HG03159 (cell line): ENCODE measurements at regions not wholly inside any gene's neighbourhood (a gene's known extent, or its start where the extent isn't known, plus 50 kb on each side); places are given as distances from the start of the nearest gene placed in this dataset.

Source experiments
- ATAC-seq: cut with Tn5 transposase; IDR thresholded peaks from one replicate; pipeline ENCODE4 v1.9.1; 2021; ENCODE audit warnings: mild to moderate bottlenecking, moderate library complexity; ENCODE audit not compliant: unreplicated experiment

DNA sequence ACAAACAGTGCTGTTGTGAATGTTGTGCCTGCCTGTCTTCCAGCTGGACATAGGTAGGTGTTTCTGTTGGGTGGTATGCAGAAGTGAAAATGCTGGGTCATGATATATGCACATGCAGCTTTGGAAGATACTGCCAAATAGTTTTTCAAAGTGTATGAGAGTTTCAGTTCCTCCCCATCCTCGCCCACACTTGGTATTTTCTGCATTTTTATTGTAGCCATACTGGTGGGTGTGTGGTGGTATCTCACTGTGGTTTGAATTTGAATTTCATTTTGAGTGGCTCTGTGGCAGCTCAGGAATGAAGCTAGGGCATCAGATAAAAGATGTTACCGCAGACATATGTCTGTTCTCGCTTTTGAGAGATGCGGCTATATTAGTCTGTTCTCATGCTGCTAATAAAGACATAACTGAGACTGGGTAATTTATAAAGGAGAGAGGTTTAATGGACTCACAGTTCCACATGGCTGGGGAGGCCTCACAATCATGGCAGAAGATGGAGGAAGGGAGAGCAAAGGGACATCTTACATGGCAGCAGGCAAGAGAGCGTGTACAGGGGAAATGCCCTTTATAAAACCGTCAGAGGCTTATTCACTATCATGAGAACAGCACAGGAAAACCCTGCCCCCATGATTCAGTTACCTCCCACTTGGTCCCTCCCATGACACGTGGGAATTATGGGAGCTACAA is 183.1 kb downstream of the CAND1 start:
- peak; percentile 54 for ATAC-seq

DNA sequence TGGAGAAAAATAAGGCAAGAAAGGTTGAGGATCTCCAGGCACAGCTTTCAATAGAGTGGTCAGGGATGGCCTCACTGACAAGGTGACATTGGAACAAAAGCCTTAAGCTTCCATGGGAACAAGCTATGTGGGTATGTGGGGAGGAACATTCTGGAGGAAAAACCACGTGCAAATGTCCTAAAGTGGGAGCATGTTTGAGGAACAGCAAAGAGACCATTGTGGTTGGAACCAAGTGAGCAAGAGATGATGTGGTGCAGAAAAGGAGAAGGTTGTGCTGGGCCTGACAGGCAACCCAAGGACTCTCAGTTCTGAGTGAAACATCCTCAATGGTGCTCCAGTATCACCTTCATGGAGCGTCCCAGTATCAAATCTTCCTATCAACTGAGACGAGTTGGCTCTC is 184.0 kb downstream of the CAND1 start:
- ATAC-seq = no peak

DNA sequence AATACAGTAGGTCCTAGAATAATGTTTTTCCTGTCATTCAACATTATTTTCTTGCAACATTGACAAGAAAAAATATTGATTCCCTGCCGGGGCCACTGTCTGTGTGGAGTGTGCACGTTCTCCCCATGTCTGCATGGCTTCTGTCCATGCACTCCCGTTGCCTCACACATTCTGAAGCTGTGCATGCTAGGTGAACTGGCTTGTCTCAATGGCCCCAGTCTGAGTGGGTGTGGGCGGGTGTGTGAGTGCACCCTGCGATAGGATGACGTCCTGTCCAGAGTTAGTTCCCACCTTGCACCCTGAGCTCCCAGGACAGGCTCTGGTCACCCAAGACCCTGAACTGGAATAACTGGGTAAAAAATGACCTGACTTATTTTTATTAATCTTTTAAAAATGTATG is 186.1 kb downstream of the CAND1 start:
- ATAC-seq = no peak

DNA sequence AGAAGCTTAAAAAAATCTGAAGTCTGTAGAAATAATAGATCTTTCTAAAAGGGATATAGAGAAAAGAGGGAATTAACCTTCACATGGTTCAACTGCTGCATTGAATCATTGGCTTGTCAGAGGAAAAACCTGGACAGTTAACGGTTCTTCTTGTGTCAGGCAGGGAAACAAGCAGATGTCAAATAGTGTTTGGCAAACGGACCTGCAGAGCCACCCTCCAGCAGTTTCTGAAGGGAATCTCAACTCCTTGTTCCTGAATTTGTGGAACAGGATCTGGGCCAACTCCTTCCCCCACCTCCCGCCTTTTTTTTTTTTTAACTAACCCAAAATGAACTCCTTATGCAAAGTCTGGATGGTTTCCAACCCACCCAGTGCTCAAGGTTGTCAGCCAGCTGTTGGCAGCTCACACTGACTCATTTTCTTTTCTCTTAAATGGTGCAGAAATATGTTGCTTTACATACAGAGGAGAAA is 187.3 kb downstream of the CAND1 start:
- no peak for ATAC-seq

DNA sequence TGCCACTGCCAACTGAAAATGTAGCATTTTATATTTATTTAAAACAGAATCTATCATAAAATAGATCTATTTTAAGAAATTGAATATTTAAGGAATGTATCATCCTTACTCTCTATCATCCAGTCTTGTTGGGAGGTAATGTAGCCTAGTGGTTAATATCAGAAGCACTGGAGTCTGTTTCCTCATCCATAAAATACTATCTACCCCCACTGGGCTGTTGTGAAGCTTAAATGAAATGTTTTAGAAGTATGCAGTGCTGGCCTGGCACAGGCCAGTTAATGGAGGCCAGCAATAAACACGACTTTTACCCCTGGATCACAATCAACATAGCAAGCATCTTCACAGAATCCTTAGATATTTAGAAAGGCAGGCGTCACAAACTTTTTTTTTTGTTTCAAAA is 188.0 kb downstream of the CAND1 start:
- no peak for ATAC-seq

DNA sequence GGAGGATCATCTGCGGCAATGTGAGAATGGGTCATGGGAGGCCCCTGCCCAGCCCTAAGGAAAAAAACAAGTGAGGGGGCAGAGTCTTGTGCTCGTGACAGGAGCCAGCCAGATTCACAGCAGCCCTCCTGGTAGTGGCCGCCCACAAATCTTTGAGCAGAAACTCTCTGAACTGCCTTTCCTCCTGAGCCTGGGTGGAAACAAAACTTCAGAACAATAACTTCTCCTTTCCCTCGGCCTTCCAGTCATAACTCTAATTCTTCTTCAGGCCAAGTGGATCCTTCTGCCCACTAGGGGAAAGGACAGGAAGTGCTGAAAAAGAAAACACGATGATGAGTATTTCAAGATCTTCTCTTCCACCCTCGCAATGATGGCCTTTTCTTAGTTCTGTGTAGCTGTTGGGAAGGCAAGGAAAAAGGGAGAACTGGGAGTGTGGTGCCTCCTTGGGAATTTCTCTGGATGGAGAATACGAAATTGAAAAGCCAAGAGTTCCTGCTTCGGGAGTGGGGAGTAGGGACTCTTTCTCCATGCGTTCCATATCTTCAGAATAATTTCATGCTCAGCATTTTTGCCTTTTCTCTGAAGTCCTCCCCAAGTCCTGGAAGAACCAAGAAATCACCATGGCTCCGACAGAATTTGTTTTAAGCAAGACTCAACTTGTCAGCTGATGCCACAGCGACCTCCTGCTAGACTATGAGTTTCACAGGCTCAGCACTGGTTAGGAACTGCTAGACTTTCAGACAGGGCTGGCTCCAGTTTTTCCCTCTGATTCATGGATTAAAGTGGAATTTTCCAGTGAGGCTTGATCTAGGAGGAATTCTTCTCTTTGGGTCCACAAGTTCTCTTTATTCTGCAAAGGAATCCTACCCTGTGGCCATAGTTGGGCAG is 188.9 kb downstream of the CAND1 start:
- ATAC-seq = no peak

DNA sequence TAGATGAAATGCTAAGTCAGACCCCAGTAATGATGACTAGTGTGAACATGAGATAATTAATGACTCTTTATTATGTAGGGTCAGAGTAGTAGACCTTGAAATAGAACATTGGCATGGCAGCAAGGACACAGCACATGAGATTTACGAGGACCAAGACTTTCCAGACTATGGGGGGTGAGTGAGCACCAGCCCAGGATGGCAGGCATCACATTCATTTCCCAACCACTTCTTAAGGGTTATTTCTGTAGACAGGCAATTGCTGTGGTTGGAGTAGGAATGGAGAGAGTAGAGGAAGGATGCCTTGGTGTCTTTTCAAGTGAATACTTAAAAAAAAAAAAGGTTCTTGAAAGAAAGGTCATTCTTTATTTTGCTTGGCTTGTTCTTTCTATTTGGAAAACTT is 189.4 kb upstream of the DYRK2 start:
- no peak for ATAC-seq

DNA sequence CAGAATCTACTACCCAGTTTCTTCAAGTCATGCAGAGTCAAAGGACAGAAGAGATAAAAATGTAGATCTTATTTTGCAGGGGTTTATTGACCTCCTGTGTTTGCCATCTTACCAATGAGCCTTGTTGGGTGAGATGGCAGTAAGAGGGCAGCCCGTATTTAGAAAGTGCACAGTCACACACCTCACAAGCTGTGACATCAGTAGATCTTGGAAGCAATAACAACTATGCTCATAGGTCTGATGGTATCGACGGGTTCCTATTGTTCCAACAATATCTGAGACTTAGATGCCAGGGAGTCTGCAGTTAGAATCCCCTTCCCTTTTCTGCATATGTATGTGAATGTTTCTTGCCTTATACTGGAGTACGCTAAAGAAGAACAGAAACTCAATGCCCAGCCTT is 189.0 kb upstream of the DYRK2 start:
- no peak for ATAC-seq

DNA sequence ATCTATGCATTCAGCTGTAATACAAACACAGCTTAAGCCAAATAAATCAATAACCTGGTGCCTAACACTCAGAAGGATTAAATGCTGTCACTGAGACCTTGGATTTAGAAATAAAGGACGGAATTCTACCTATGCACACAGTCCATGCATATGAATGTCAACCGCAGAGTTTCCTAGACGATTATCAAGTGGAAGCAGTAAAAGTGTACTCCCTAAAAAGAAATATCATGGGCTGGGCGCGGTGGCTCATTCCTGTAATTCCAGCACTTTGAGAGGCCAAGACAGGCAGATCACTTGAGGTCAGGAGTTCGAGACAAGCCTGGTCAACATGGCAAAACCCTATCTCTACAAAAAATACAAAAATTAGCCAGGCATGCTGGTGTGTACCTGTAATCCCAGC is 188.2 kb upstream of the DYRK2 start:
- no peak for ATAC-seq

DNA sequence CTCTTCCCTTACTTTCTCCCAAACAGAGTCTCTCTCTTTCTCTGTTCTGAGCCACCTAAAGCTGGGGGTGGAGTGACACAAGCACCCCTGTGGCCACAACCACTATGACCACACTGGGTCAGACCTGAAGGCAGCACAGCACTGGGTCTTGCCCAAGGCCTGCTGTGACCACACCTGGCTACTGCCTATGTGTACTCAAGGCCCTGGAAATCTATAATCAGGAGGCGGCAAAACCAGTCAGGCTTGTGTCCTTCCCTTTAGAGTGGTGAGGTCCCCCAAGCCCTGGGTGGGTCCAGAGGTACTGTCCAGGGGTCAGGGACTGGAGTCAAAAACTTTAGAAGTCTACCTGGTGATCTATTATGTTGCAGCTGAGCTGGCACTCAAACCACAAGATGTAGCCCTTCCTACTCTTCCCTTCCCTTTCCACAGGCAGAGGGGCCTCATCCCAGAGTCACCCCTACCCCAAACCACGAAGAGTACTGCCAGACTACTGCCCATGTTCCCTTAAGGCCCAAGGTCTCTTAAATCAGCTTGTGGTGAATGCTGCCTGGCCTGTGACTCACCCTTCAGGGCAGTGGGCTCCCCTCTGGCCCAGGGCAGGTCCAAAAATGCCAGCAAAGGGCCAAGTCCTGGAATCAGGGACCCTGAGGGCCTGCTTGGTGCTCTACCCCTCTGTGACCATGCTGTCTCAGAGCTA is 179.8 kb upstream of the DYRK2 start:
- no peak for ATAC-seq

DNA sequence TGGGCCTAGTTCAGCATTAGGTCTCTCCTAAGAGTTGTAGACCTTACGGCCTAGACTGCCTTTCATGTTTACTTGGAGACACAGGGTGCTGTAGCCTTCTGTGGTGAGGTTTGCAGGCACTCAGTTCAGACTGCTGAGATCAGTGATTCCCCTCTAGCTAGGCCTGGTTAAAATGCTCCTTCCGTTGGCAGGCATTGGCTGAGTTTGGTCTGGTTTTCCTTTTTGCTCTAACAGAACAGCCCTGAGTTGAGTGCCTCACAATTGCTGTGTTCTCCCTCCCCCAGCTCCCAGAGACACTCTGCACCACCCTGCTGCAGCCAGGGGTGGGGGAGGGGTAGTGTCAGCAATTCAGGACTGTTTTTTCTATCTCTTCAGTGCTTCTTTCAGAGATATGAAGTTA is 178.9 kb upstream of the DYRK2 start:
- ATAC-seq = no peak

DNA sequence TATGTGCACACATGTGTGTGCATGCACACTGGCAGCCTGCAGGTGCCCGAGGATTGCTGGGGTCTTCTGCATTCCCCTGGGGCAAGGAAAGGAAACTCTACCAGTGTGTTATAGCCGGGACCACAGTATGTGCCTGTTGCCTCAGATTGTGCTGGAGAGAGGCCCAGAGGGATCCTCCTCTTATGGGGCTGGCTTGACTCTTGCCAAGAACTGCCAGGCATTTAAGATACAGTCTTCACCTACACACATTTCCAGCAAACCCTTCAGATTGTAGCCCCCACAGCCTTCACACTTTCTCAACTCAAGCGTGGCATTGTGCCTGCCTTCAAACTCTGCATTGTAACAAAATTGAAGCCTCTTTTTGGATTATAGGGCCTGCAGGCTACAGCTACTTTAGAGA is 176.7 kb upstream of the DYRK2 start:
- ATAC-seq = no peak

DNA sequence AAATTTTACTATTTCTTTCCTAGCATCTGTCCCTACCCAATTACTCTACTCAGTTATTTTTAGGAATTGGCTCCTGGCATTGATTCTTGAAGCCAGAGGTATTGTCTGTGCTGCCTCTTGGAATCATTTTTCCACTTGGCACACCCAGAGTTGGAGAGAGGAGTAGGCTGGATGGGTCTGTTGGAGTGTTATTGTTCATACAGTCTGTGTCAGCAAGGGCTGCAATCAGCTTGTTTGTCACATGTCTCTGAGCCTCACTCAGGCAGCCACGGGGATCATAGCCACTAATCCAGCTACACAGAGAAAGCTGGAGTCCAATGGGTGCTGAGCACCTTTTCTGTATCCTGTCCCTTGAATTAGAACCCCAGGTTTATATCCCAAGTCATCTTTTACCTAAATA is 176.0 kb upstream of the DYRK2 start:
- no peak for ATAC-seq

DNA sequence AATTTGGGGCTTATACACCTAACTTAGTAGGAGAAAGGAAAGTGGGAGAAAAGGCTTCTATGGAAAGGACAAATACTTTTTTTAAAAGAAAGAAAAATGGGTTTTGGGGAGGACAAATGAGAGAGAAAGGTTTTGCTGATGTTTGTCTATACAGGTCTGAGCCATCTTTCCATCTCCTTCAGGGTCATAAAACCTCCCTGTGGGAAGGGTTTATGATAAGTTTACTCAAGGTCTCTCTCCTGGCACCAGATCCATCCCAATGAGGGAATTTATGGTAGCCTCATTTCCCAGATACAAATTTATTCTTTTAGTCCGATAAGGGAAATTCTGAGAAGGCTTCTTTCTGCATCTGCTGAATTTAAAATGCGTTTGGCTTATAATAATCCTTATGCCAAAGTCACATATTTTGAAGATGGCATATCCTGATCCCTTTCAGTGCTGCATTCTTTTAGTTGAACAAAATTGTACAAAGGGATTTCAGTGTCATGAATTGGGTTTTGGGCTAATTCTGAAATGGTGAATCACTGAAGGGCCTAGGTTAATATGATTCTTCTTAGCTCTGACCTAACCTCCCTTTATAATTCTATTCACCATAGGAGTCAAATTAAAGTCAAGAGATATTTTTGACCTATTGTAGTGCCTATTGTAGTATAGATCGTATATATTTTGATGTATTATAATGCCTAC is 173.5 kb upstream of the DYRK2 start:
- ATAC-seq = no peak

DNA sequence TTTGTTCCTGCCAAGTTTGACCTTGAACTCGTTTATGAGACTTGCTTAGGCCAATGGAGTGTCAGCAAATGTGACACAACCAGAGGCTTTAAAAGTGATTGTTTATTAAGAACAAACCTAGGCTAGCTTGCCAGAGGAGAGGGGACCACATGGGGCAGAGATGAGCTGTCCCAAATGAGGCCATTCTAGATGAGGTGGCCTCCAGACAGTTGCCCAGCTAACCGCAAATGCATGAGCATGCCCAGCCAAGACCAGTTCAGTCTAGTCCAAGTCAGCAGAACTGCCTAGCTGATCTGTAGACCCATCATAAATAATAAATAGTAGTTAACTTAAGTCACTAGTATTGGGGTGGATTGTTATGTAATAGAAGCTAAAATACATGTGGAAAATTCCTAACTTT is 172.8 kb upstream of the DYRK2 start:
- no peak for ATAC-seq

DNA sequence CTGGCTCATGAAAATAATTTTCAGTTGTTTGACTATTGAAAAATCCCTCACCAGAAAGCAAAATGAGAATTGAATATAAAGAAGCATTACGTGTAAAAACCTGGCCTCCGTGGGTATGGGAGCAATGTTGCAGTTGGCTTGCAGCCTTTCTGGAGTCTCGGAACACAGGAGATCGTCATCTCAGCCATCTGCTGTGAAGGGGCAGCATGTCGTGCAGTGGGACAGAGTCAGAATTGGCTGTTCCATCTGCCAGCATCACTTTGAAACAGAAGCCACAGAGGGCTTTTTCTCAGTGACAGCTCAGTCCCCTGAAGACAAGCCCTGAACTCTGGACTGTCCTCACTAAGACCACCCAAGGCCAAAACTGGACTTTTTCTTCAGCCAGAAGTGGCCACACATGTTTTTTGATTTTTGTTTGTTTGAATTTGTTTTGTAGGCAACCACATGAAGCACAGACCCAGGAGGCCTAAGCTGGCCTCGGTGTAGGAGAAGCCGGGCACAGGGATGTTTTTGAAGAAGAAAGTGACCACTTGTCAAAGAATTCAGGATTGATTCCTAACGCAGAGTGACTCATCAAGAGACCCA is 170.8 kb upstream of the DYRK2 start:
- ATAC-seq = no peak

DNA sequence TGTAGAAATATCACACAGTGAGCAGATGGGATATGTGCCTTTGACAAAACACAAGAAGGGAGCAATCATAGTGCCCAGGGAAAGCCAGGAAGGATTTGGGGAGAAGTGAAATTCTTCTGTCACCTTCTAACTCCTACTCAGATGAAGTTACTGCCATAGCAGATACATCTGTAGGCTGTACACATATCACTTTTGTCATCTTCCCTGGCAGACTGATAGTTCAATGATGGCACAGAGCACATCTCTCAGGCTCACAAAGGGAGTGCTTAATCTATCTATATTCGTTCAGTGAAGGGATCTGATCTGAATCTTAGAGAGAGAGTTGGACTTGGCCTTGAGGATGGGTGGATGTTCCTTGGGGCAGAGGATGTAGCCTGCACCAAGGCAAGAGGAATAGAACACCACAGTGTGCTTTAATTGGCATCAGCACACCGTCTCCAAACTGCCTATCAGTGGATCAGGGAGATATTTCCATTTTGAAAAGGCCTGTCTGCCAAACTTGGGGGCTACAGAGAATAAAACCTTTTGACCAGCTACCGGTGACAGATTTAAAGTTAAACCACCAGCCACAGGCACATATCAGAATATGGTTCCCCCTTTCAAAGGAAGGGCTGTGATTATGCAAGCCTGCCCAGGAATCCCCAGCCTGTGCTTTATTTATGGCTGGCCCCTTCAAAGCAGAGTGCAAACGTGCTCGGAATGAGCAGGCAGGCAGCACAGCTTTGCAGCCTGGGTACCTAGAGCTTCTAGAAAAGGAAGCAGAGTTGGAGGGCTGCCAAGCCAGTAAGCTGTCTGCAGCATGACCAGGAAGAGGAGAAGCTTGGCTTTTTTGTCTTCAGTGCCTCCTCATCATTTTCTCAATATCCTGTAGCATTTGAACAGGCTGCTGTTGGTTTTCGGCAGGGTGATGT is 165.5 kb upstream of the DYRK2 start:
- peak; percentile 52 for ATAC-seq

DNA sequence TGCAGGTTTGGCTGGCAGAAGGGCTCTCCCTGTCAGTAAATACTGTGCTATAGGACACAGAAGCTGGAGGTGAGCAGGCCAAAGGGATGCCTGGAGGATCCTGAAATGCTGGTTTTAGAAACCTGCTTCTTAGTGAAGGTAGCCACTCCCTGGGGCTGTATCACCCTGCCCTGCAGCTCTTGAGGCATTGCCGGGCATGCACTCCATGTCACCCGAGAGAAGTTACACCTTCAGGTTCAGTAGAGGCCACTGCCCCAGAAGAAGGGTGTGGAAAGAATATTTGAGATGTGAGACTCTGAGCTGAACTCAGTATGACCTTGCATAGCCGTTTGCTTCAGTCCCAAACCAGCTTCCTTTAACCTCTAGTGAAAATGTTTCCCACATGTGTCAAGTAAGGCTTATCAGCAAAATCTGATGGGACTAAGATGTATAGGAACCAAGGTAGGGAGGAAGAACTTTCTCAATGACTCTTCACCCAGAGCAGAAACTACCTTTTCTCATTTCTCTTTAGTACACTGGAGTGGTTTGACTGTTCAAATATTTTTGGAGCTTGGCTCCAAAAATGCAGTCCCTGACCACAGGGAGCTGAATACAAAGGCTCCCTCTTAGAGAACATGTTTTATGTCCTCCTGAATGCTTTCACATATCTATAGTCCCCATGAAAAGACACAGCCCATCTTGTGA is 164.5 kb upstream of the DYRK2 start:
- peak; percentile 45 for ATAC-seq

DNA sequence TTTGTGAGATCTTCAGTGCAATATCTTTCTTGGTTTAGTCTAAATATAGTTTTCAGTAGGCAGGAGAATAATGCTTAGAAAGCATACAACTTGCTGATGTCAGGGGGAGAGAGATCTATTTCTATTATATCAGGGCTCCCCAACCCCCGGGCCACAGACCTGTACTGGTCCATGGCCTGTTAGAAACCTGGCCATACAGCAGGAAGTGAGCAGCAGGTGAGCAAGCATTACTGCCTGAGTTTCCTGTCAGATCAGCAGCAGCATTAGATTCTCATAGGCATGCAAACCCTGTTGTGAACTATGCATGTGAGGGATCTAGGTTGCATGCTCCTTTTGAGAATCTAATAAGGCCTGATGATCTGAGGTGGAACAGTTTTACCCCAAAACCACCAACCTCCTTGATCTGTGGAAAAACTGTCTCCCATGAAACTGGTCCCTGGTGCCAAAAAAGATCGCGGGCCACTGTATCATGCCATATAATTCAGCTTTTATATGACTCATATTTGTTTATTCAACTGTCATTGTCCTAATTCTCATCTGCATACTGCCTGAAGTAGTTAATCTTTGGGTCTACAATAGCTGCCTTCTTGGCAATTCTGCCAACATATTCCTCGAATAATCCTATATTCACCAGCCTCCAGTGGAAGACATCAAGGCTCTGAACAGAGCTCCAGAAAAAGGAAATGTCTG is 163.6 kb upstream of the DYRK2 start:
- ATAC-seq = no peak
